ENCODE measurements at regions not wholly inside any gene's neighbourhood (a gene's known extent, or its start where the extent isn't known, plus 50 kb on each side); places are given as distances from the start of the nearest gene placed in this dataset.
"Not testable (repeated sequence)": the region's sequence is repeated elsewhere in the genome, so short reads cannot be mapped to it uniquely, and the experiment has no call there.

DNA sequence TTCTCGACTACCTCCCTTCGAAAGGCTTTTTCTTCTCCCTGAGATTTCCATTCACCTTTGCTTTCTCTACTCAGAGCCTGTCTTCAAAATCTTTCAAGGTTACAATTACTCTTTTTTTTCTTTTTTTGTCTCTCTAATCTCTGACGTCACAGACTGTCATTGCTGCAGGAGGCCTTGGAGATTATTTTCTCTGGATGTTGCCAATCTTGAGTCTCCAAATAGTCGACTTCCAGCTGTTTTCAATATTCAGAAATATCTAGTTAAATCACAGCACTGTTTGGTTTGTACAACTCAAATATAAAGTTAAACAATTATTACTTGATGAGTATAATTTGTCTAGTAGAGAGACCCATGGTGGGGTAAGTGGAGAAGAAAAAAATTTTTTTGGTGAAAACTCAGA is 359.0 kb upstream of the BOD1L1 start:
- Mint-ChIP-seq H3K36me3 (no peaks in the 10 kb centered on the region), H3K27me3 (peaks cover 0 to 5% of the 10 kb centered on the region in 2 donors), H3K4me3 (no peak overlapping the region), H3K27ac (no peak overlapping the region), H3K4me1 (ENCODE audit: low read depth in 2 of 2) (no peaks in the 10 kb centered on the region), H3K9me3 (peaks cover 3% of the 10 kb centered on the region)
- ATAC-seq (no peak), DNase-seq (ENCODE audit: low spot score) (no peak)

DNA sequence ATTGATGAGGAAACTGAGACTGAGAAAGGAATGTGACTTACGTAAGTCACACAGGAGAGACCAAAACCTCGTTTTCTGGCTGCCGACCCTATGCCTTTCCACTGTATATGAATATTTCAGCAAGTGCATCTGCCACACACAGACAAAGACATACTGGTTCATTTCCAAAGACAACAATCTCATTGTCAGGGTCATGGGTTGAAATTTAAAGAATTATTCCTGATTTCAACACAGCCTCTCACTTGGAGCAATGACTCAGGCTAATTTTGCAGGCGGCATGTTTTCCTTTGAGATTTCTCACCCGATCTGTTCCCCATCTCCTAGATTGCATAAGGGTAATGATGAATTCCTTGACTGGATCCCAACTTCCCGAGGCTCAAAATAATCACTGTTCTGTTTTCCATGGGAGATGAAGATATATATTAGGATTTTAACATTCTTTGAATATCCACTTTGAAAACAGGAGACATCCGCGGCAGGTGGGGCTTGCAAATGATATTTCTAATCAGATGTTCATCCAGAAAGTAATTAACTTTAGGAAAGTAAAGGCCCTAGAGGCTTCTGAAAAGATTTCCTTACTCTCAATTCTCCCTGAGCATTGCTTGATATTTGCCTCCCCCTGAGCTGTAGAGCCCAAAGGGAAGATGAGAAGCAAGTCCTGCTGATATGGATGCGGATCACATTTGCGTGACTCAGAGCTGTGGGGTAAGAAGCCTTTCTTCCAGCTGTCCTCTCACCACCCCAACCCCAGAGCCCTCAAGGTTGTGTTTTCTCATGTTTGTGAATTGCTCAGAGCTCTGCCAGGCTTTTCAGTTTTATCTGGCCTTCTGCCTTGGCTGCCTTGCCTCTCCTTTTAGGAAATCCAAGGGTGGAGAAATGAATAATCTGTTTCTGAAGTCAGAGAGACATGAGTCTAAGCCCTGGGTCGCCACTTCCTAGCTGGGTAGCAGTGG is 361.1 kb upstream of the BOD1L1 start:
- Mint-ChIP-seq H3K27me3 (peaks cover 0 to 3% of the 10 kb centered on the region in 2 donors), H3K9me3 (peaks cover 6% of the 10 kb centered on the region), H3K27ac (no peak overlapping the region), H3K4me1 (ENCODE audit: low read depth in 2 of 2) (no peaks in the 10 kb centered on the region), H3K4me3 (no peak overlapping the region), H3K36me3 (no peaks in the 10 kb centered on the region)
- ATAC-seq (no peak), DNase-seq (ENCODE audit: low spot score) (no peak)

DNA sequence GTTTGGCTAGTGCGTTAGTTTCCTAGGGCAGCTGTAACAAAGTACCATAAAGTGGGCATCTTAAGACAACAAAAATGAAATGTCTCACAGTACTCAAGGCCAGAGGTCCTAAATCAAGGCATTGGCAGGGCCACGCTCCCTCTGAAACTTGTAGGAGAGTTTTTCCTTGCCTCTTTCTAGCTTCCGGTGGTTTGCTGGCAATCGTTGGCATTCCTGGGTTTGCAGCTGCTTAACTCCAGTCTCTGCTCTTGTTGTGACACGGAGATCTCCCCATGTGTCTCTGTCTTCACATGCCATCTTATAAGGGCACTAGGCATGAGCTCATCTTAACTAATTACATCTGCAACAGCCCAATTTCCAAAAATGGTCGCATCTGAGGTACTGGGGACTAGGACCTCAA is 362.0 kb upstream of the BOD1L1 start:
- Mint-ChIP-seq H3K4me1 (ENCODE audit: low read depth in 2 of 2) (no peaks in the 10 kb centered on the region), H3K27me3 (peaks cover 0 to 3% of the 10 kb centered on the region in 2 donors), H3K36me3 (no peaks in the 10 kb centered on the region), H3K27ac (no peak overlapping the region), H3K9me3 (peaks cover 6% of the 10 kb centered on the region), H3K4me3 (no peak overlapping the region)
- ATAC-seq (no peak), DNase-seq (ENCODE audit: low spot score) (no peak)

- H3K4me3 Mint-ChIP-seq = no peak overlapping the region
- no peaks in the 10 kb centered on the region for H3K4me1 Mint-ChIP-seq (ENCODE audit: low read depth in 2 of 2)
- H3K27ac Mint-ChIP-seq = no peak overlapping the region
- ATAC-seq = no peak
- H3K36me3 Mint-ChIP-seq = no peaks in the 10 kb centered on the region
- peaks cover 0 to 3% of the 10 kb centered on the region in 2 donors for H3K27me3 Mint-ChIP-seq
- DNase-seq (ENCODE audit: low spot score) = no peak
- H3K9me3 Mint-ChIP-seq = peaks cover 6% of the 10 kb centered on the region
Measured at GRCh38 chr4:13990596-13991589, 363.4 kb upstream of the BOD1L1 start.

- Mint-ChIP-seq H3K4me3 (no peak overlapping the region), H3K36me3 (no peaks in the 10 kb centered on the region), H3K4me1 (ENCODE audit: low read depth in 2 of 2) (no peaks in the 10 kb centered on the region), H3K27me3 (peaks cover 0 to 3% of the 10 kb centered on the region in 2 donors), H3K27ac (no peak overlapping the region), H3K9me3 (peaks cover 6% of the 10 kb centered on the region)
- DNase-seq (ENCODE audit: low spot score) (no peak), ATAC-seq (no peak)
Measured at GRCh38 chr4:13992041-13992440, 364.5 kb upstream of the BOD1L1 start.

DNA sequence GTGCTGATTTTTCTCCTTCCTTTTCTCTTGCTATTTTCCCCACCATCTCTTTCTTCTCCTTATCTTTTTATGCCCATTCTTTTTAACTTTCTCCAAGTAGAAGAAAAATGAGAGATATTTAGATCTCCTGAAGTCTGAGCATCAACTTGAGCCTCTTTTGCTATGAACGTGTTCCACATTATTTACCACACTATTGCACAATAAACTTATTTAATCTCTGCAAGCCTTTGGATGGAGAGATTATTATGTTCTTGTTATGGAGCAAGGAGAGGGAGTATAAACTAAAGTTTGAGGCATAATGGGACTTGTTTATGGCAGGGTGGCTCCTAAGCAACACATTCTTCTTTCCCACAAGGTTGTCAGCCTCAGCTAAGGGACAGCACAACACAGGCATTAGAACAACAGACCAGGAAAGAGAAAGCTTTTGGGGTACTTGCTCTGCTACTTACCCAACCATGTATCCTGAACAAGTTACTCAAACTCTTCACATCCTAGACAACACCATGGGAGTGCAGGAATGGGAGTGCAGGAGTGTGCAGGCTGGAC is 365.5 kb upstream of the BOD1L1 start:
- H3K9me3 Mint-ChIP-seq = peaks cover 7% of the 10 kb centered on the region
- no peaks in the 10 kb centered on the region for H3K36me3 Mint-ChIP-seq
- no peak for DNase-seq (ENCODE audit: low spot score)
- no peak for ATAC-seq
- no peak overlapping the region for H3K4me3 Mint-ChIP-seq
- H3K4me1 Mint-ChIP-seq (ENCODE audit: low read depth in 2 of 2) = no peaks in the 10 kb centered on the region
- H3K27me3 Mint-ChIP-seq = peaks cover 0 to 1% of the 10 kb centered on the region in 2 donors
- no peak overlapping the region for H3K27ac Mint-ChIP-seq

- ATAC-seq = no peak
- Mint-ChIP-seq H3K27ac (no peak overlapping the region), H3K27me3 (no peaks in the 10 kb centered on the region), H3K36me3 (no peaks in the 10 kb centered on the region), H3K9me3 (peaks cover 10% of the 10 kb centered on the region), H3K4me1 (ENCODE audit: low read depth in 2 of 2) (no peaks in the 10 kb centered on the region), H3K4me3 (no peak overlapping the region)
- no peak for DNase-seq (ENCODE audit: low spot score)
Measured at GRCh38 chr4:13994016-13994415, 366.5 kb upstream of the BOD1L1 start.

GRCh38 chr4:13998850-13999445 is 371.4 kb upstream of the BOD1L1 start:
- no peaks in the 10 kb centered on the region for H3K4me1 Mint-ChIP-seq (ENCODE audit: low read depth in 2 of 2)
- ATAC-seq = no peak
- H3K9me3 Mint-ChIP-seq = peaks cover 30% of the 10 kb centered on the region
- H3K4me3 Mint-ChIP-seq = no peak overlapping the region
- no peaks in the 10 kb centered on the region for H3K27me3 Mint-ChIP-seq
- no peak overlapping the region for H3K27ac Mint-ChIP-seq
- H3K36me3 Mint-ChIP-seq = peaks cover 10% of the 10 kb centered on the region
- DNase-seq (ENCODE audit: low spot score) = no peak

GRCh38 chr4:14000091-14000814 is 372.7 kb upstream of the BOD1L1 start:
- Mint-ChIP-seq H3K4me3 (no peak overlapping the region), H3K27ac (no peak overlapping the region), H3K9me3 (peaks cover 27% of the 10 kb centered on the region), H3K27me3 (no peaks in the 10 kb centered on the region), H3K4me1 (ENCODE audit: low read depth in 2 of 2) (no peaks in the 10 kb centered on the region), H3K36me3 (peaks cover 10% of the 10 kb centered on the region)
- DNase-seq (ENCODE audit: low spot score) (no peak), ATAC-seq (no peak)

DNA sequence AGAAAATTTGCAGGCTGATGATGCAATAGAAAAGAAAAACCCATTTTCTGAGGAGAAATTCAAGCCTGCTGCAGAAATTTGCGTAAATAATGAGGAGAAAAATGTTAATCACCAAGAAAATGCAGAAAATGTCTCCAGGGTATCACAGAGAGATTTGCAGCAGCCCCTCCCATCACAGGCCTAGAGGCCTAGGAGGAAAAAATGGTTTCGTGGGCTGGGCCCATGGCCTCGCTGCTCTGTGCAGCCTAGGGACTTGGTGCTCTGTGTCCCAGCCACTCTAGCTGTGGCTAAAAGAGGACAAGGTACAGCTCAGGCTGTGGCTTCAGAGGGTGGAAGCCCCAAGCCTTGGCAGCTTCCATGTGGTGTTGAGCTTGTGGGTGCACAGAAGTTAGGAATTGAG is 374.8 kb upstream of the BOD1L1 start:
- not testable (repeated sequence) for DNase-seq (ENCODE audit: low spot score); H3K4me3 Mint-ChIP-seq; H3K27me3 Mint-ChIP-seq; H3K4me1 Mint-ChIP-seq (ENCODE audit: low read depth in 2 of 2); H3K27ac Mint-ChIP-seq; ATAC-seq; H3K36me3 Mint-ChIP-seq
- peaks cover 27% of the 10 kb centered on the region for H3K9me3 Mint-ChIP-seq

DNA sequence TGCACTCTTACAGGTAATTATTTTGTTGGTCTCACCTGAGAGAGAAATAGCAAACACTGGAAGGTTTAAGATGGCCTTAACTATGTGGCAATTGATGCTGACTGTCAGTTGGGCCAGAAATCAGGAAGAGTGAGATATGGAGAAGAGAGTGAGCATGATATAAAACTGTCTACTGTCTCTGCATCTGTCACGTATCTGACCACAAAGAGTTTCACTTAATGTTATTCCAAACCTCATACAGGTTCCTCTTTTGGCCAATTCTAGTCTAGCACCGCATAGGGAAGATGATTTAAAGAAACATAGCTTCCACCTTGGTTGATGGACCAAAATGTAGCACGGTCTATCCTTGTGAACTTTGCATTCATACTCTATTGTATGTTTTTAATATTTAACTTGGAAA is 381.0 kb upstream of the BOD1L1 start:
- Mint-ChIP-seq H3K9me3 (peaks cover 5% of the 10 kb centered on the region), H3K27ac (no peak overlapping the region)
- ATAC-seq = no peak

DNA sequence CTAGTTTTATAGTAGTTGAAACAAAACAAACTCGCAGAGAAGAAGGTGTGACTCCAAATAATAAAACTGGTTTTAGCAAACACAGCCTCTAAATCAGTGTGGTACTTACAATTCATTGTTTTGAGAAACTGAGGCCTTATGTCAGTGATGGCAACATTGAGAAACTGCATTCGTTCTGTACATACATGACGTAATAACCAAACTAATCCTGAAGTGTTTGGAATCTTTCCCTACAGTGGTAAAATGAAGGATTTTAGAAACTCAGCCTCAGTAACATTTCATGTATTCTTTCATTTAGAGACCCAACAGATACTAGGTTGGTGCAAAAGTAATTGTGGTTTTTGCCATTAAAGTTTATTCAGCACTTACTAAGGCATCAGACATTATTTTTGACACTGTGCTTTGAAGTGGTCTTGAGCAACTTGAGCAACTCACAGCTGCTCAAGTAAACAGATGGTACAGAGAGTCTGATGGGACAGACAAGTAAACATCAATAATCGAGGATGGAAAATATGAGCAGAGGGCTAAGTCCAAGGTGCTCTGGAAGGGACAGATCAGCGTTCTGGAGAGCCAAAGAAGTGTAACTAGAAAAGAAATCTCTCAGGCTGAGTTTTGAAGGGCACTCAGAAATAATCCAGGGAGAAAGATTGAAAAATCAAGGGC is 390.8 kb upstream of the BOD1L1 start:
- H3K36me3 Mint-ChIP-seq = no peaks in the 10 kb centered on the region
- ATAC-seq (no peak), DNase-seq (ENCODE audit: low spot score) (no peak)
- no peak overlapping the region for H3K4me3 Mint-ChIP-seq
- H3K9me3 Mint-ChIP-seq = peaks cover 8% of the 10 kb centered on the region
- H3K27ac Mint-ChIP-seq = no peak overlapping the region
- no peaks in the 10 kb centered on the region for H3K4me1 Mint-ChIP-seq (ENCODE audit: low read depth in 2 of 2)
- H3K27me3 Mint-ChIP-seq = no peaks in the 10 kb centered on the region

More for the DNA sequence above, 381.0 kb upstream of the BOD1L1 start:
- Mint-ChIP-seq H3K4me3 (no peak overlapping the region), H3K27me3 (no peaks in the 10 kb centered on the region), H3K4me1 (ENCODE audit: low read depth in 2 of 2) (no peaks in the 10 kb centered on the region), H3K36me3 (no peaks in the 10 kb centered on the region)
- no peak for DNase-seq (ENCODE audit: low spot score)
